ENCODE measurements at regions not wholly inside any gene's neighbourhood (a gene's known extent, or its start where the extent isn't known, plus 50 kb on each side); places are given as distances from the start of the nearest gene placed in this dataset.
A peak's percentile ranks its signal among the peaks of the same experiment; 100 is the strongest.

GRCh38 chr13:76677043-76677442 is 209.2 kb downstream of the KCTD12 start:
- WGBS, 2 donors = 52 to 54% methylated on average over 3 of the region's 3 CpGs
- no peaks in the 10 kb centered on the region for H3K9me3 ChIP-seq
- no peak overlapping the region for H3K27ac ChIP-seq
- no peaks in the 10 kb centered on the region for H3K36me3 ChIP-seq (replicated peaks in 1 of 2; ENCODE audit: insufficient read depth in 1 of 2, low read depth in 2 of 2)
- ATAC-seq (no peak), DNase-seq (peak in 3 of 4 donors; percentile 25 to 26 (median 26))
- no peak for TF ChIP-seq CTCF (IDR thresholded peaks at IDR 0.05)
- TF ChIP-seq POLR2A (IDR thresholded peaks at IDR 0.05) = no peak
- intact Hi-C loops (cut with DNase I) = no loop called here
- H3K4me3 ChIP-seq = no peak overlapping the region
- no peaks in the 10 kb centered on the region for H3K4me1 ChIP-seq
- no peaks in the 10 kb centered on the region for H3K27me3 ChIP-seq

GRCh38 chr13:76672420-76672819 is 213.8 kb downstream of the KCTD12 start:
- WGBS, 2 donors = 70 to 82% methylated on average over 2 of the region's 2 CpGs
- Histone ChIP-seq H3K27ac (no peak overlapping the region), H3K9me3 (no peaks in the 10 kb centered on the region), H3K4me3 (no peak overlapping the region), H3K36me3 (replicated peaks in 1 of 2; ENCODE audit: insufficient read depth in 1 of 2, low read depth in 2 of 2) (no peaks in the 10 kb centered on the region), H3K4me1 (no peaks in the 10 kb centered on the region), H3K27me3 (no peaks in the 10 kb centered on the region)
- no peak for TF ChIP-seq CTCF (IDR thresholded peaks at IDR 0.05)
- DNase-seq (no peak), ATAC-seq (no peak)
- intact Hi-C loops (cut with DNase I) = no loop called here

- intact Hi-C loops (cut with DNase I) = no loop called here
Observed at GRCh38 chr13:76668716-76669115, 217.5 kb downstream of the KCTD12 start.

GRCh38 chr13:76668141-76668540 is 218.1 kb downstream of the KCTD12 start:
- H3K36me3 ChIP-seq (replicated peaks in 1 of 2; ENCODE audit: insufficient read depth in 1 of 2, low read depth in 2 of 2) = no peaks in the 10 kb centered on the region
- H3K27ac ChIP-seq = no peak overlapping the region
- no peak for ATAC-seq
- no peak overlapping the region for H3K4me3 ChIP-seq
- TF ChIP-seq POLR2A (IDR thresholded peaks at IDR 0.05) = no peak
- no peak for TF ChIP-seq CTCF (IDR thresholded peaks at IDR 0.05)
- no peaks in the 10 kb centered on the region for H3K27me3 ChIP-seq
- DNase-seq = no peak
- no peaks in the 10 kb centered on the region for H3K9me3 ChIP-seq
- intact Hi-C loops (cut with DNase I) = no loop called here
- 47 to 56% methylated on average over 2 of the region's 2 CpGs for WGBS, 2 donors
- H3K4me1 ChIP-seq = no peaks in the 10 kb centered on the region

More at GRCh38 chr13:76668716-76669115, 217.5 kb downstream of the KCTD12 start:
- H3K36me3 ChIP-seq (replicated peaks in 1 of 2; ENCODE audit: insufficient read depth in 1 of 2, low read depth in 2 of 2) = no peaks in the 10 kb centered on the region
- 68 to 76% methylated on average over 5 of the region's 5 CpGs for WGBS, 2 donors
- H3K4me1 ChIP-seq = no peaks in the 10 kb centered on the region
- H3K27ac ChIP-seq = no peak overlapping the region
- H3K9me3 ChIP-seq = no peaks in the 10 kb centered on the region
- H3K27me3 ChIP-seq = no peaks in the 10 kb centered on the region
- no peak for ATAC-seq
- no peak for DNase-seq
- H3K4me3 ChIP-seq = no peak overlapping the region
- TF ChIP-seq CTCF (IDR thresholded peaks at IDR 0.05) (no peak), POLR2A (IDR thresholded peaks at IDR 0.05) (no peak)

- Histone ChIP-seq H3K27ac (no peak overlapping the region), H3K4me3 (no peak overlapping the region), H3K36me3 (replicated peaks in 1 of 2; ENCODE audit: insufficient read depth in 1 of 2, low read depth in 2 of 2) (no peaks in the 10 kb centered on the region), H3K4me1 (no peaks in the 10 kb centered on the region), H3K9me3 (no peaks in the 10 kb centered on the region), H3K27me3 (no peaks in the 10 kb centered on the region)
- no peak for ATAC-seq
- peak in 1 of 4 donors; percentile 18 for DNase-seq
- TF ChIP-seq POLR2A (IDR thresholded peaks at IDR 0.05) (no peak), CTCF (IDR thresholded peaks at IDR 0.05) (peak in 3 of 7 experiments; percentile 8 to 28 (median 20))
- intact Hi-C loops (cut with DNase I) = no loop called here
Observed at GRCh38 chr13:76667551-76667950, 218.7 kb downstream of the KCTD12 start.

All from body of pancreas (tissue), 4 donors.